ENCODE measurements at regions not wholly inside any gene's neighbourhood (a gene's known extent, or its start where the extent isn't known, plus 50 kb on each side); places are given as distances from the start of the nearest gene placed in this dataset.
"Not testable (repeated sequence)": the region's sequence is repeated elsewhere in the genome, so short reads cannot be mapped to it uniquely, and the experiment has no call there.

GRCh38 chr1:66468722-66469121 lies 65.2 kb upstream of the SGIP1 start:
- intact Hi-C loops (cut with DNase I) = no loop called here
- no peaks in the 10 kb centered on the region for H3K9me3 ChIP-seq
- no peaks in the 10 kb centered on the region for H3K4me1 ChIP-seq
- no peaks in the 10 kb centered on the region for H3K27me3 ChIP-seq
- no peak overlapping the region for H3K4me3 ChIP-seq
- TF ChIP-seq POLR2A (IDR thresholded peaks at IDR 0.05) = no peak
- TF ChIP-seq CTCF (IDR thresholded peaks at IDR 0.05) = no peak
- peak in 1 of 2 donors; percentile 9 for TF ChIP-seq POLR2AphosphoS5 (IDR thresholded peaks at IDR 0.05; ENCODE audit: insufficient read depth in 1 of 2, low read depth in 1 of 2)
- no peaks in the 10 kb centered on the region for H3K36me3 ChIP-seq
- DNase-seq (ENCODE audit: extremely low spot score in 2 of 2) = no peak
- peak overlapping the region; percentile 9 for H3K27ac ChIP-seq

GRCh38 chr1:66475940-66476339 lies 58.0 kb upstream of the SGIP1 start:
- no peaks in the 10 kb centered on the region for H3K4me1 ChIP-seq
- no peak for TF ChIP-seq POLR2A (IDR thresholded peaks at IDR 0.05)
- no peak overlapping the region for H3K27ac ChIP-seq
- H3K27me3 ChIP-seq = no peaks in the 10 kb centered on the region
- intact Hi-C loops (cut with DNase I) = no loop called here
- H3K36me3 ChIP-seq = no peaks in the 10 kb centered on the region
- DNase-seq (ENCODE audit: extremely low spot score in 2 of 2) = no peak
- no peaks in the 10 kb centered on the region for H3K9me3 ChIP-seq
- no peak overlapping the region for H3K4me3 ChIP-seq

- Histone ChIP-seq H3K27ac (no peak overlapping the region), H3K4me1 (no peaks in the 10 kb centered on the region), H3K27me3 (no peaks in the 10 kb centered on the region), H3K4me3 (no peak overlapping the region), H3K9me3 (no peaks in the 10 kb centered on the region), H3K36me3 (no peaks in the 10 kb centered on the region)
- no peak for TF ChIP-seq POLR2AphosphoS5 (IDR thresholded peaks at IDR 0.05; ENCODE audit: insufficient read depth in 1 of 2, low read depth in 1 of 2)
- no peak for TF ChIP-seq CTCF (IDR thresholded peaks at IDR 0.05)
- no peak for TF ChIP-seq POLR2A (IDR thresholded peaks at IDR 0.05)
- no peak for DNase-seq (ENCODE audit: extremely low spot score in 2 of 2)
- intact Hi-C loops (cut with DNase I) = no loop called here
Observed at GRCh38 chr1:66476774-66477173, 57.2 kb upstream of the SGIP1 start.

GRCh38 chr1:66478116-66478515 lies 55.8 kb upstream of the SGIP1 start:
- intact Hi-C loops (cut with DNase I) = no loop called here

GRCh38 chr1:66480162-66480561 lies 53.8 kb upstream of the SGIP1 start:
- Histone ChIP-seq H3K9me3 (no peaks in the 10 kb centered on the region), H3K4me3 (no peak overlapping the region), H3K27ac (no peak overlapping the region), H3K4me1 (no peaks in the 10 kb centered on the region), H3K27me3 (no peaks in the 10 kb centered on the region), H3K36me3 (no peaks in the 10 kb centered on the region)
- intact Hi-C loops (cut with DNase I) = no loop called here
- TF ChIP-seq CTCF (IDR thresholded peaks at IDR 0.05) = no peak
- no peak for TF ChIP-seq POLR2AphosphoS5 (IDR thresholded peaks at IDR 0.05; ENCODE audit: insufficient read depth in 1 of 2, low read depth in 1 of 2)
- DNase-seq (ENCODE audit: extremely low spot score in 2 of 2) = no peak

More at GRCh38 chr1:66478116-66478515, 55.8 kb upstream of the SGIP1 start:
- DNase-seq (ENCODE audit: extremely low spot score in 2 of 2) = no peak
- H3K27me3 ChIP-seq = no peaks in the 10 kb centered on the region
- H3K9me3 ChIP-seq = no peaks in the 10 kb centered on the region
- no peak overlapping the region for H3K27ac ChIP-seq
- no peaks in the 10 kb centered on the region for H3K4me1 ChIP-seq
- H3K4me3 ChIP-seq = no peak overlapping the region
- no peak for TF ChIP-seq CTCF (IDR thresholded peaks at IDR 0.05)
- no peaks in the 10 kb centered on the region for H3K36me3 ChIP-seq

GRCh38 chr1:66481215-66481614 lies 52.7 kb upstream of the SGIP1 start:
- H3K4me1 ChIP-seq; H3K9me3 ChIP-seq; H3K27ac ChIP-seq; H3K4me3 ChIP-seq; DNase-seq (ENCODE audit: extremely low spot score in 2 of 2); intact Hi-C loops (cut with DNase I); H3K36me3 ChIP-seq; H3K27me3 ChIP-seq: not testable (repeated sequence)

All from vagina (tissue), 2 donors.